HCT116 (cell line): ENCODE measurements at regions not wholly inside any gene's neighbourhood (a gene's known extent, or its start where the extent isn't known, plus 50 kb on each side); places are given as distances from the start of the nearest gene placed in this dataset.

Experiments
- ATAC-seq: fragments of 200-7000 bp; cut with Tn5 transposase; 2 replicates; pipeline ENCODE4 v1.9.1; 2020; ENCODE audit warnings: mild to moderate bottlenecking, moderate library complexity
- BruUV-seq: library from RNA; stranded (reverse); fragments of 400-500 nt; replicated peaks from 2 replicates; lab custom pipeline; 2021; lab: Mats Ljungman, UMichigan
- CTCF ChIA-PET: fragments of 300-600 bp; sonication (Branson Sonifier 250); formaldehyde crosslinking; loops from one replicate; lab custom pipeline; 2021; ENCODE audit warnings: antibody characterized with exemption; lab: Charles Lee
- POLR2A ChIA-PET: fragments of 300-600, 350-600 bp; sonication (Branson Sonifier 250); formaldehyde crosslinking; loops from one replicate; lab custom pipeline; 2021; ENCODE audit warnings: antibody characterized with exemption; lab: Charles Lee
- RAD21 ChIA-PET, 2 experiments: fragments of 300-600 bp; sonication (Branson Sonifier 250); formaldehyde crosslinking; loops; one replicate each; lab custom pipeline; 2023; ENCODE audit warnings: low total read pairs in 2 of 2; ENCODE audit not compliant: uncharacterized antibody in 2 of 2, unreplicated experiment in 2 of 2, low non-redundant PET in 1 of 2; lab: Charles Lee
- DNase-seq: peaks from one replicate; pipeline ENCODE4 v3.0.0-alpha.2; 2010; ENCODE audit warnings: low read depth, low spot score
- H2AFZ ChIP-seq: fragments of 200-600 bp; shearing (Covaris generic), sonication (generic); 2 replicates; pipeline ENCODE4 v1.6.1; 2017; ENCODE audit warnings: low read depth, mixed run types, mixed read lengths, antibody characterized with exemption, low read length; ENCODE audit not compliant: poor library complexity, severe bottlenecking
- H3K27ac ChIP-seq: 2 replicates; pipeline ENCODE4 v1.5.1; 2012; ENCODE audit warnings: low read depth, low read length
- H3K27me3 ChIP-seq: fragments of 200-600 bp; sonication (generic); 2 replicates; pipeline ENCODE4 v1.6.1; 2016; ENCODE audit warnings: mixed run types, low read length, mixed read lengths; ENCODE audit not compliant: insufficient read depth
- H3K36me3 ChIP-seq, 2 experiments: fragments of 200-500 bp in 1 of 2; fragments of 200-600 bp in 1 of 2; sonication (Bioruptor generic) in 1 of 2; sonication (generic) in 1 of 2; 2 replicates each; pipeline versions ENCODE4 v1.5.1 to v1.6.1; 2014 to 2016; ENCODE audit warnings: low read length in 2 of 2, inconsistent platforms in 1 of 2, mixed read lengths in 1 of 2, mixed run types in 1 of 2; ENCODE audit not compliant: insufficient read depth in 2 of 2, control insufficient read depth in 1 of 2
- H3K4me1 ChIP-seq, 2 experiments: fragments of 200-600 bp in 1 of 2; sonication (generic) in 1 of 2; 2 replicates each; pipeline versions ENCODE4 v1.5.1 to v1.6.1; 2012 to 2017; ENCODE audit warnings: low read length in 2 of 2, inconsistent platforms in 1 of 2, mild to moderate bottlenecking in 1 of 2, mixed read lengths in 1 of 2, mixed run types in 1 of 2, moderate library complexity in 1 of 2; ENCODE audit not compliant: insufficient read depth in 2 of 2, control insufficient read depth in 1 of 2
- H3K4me2 ChIP-seq: fragments of 200-600 bp; sonication (generic); 2 replicates; pipeline ENCODE4 v1.6.1; 2017; ENCODE audit warnings: mixed run types, low read length, mixed read lengths
- H3K4me3 ChIP-seq, 2 experiments: fragments of 200-600 bp in 1 of 2; sonication (generic) in 1 of 2; replicated peaks in 1 of 2; 2 replicates each; pipeline ENCODE4 v1.5.1; 2011 to 2016; ENCODE audit warnings: low read length in 2 of 2, control low read depth in 1 of 2, low read depth in 1 of 2, mild to moderate bottlenecking in 1 of 2, mixed read lengths in 1 of 2, mixed run types in 1 of 2
- H3K79me2 ChIP-seq: fragments of 200-600 bp; sonication (generic); 2 replicates; pipeline ENCODE4 v1.6.1; 2017; ENCODE audit warnings: mild to moderate bottlenecking, mixed run types, low read length, moderate library complexity, mixed read lengths; ENCODE audit not compliant: insufficient read depth
- H3K9ac ChIP-seq: fragments of 200-600 bp; sonication (generic); 2 replicates; pipeline ENCODE4 v1.6.1; 2016; ENCODE audit warnings: low read length, mixed read lengths
- H3K9me2 ChIP-seq: fragments of 200-600 bp; sonication (generic), shearing (Covaris generic); 2 replicates; pipeline ENCODE4 v1.6.1; 2017; ENCODE audit warnings: mixed run types, mild to moderate bottlenecking, moderate library complexity; ENCODE audit not compliant: insufficient read depth
- H3K9me3 ChIP-seq, 2 experiments: fragments of 200-500 bp in 1 of 2; fragments of 200-600 bp in 1 of 2; sonication (Bioruptor generic) in 1 of 2; sonication (generic) in 1 of 2; 2 replicates each; pipeline ENCODE4 v1.6.1; 2014 to 2017; ENCODE audit warnings: low read length in 2 of 2, mixed read lengths in 2 of 2, inconsistent platforms in 1 of 2, low read depth in 1 of 2, mild to moderate bottlenecking in 1 of 2, mixed run types in 1 of 2, moderate library complexity in 1 of 2; ENCODE audit not compliant: control insufficient read depth in 1 of 2, insufficient read depth in 1 of 2
- H4K20me1 ChIP-seq: fragments of 200-600 bp; sonication (generic), shearing (Covaris generic); 2 replicates; pipeline ENCODE4 v1.6.1; 2017; ENCODE audit warnings: mixed run types, mild to moderate bottlenecking, moderate library complexity; ENCODE audit not compliant: insufficient read depth
- CBX3 ChIP-seq: IDR thresholded peaks from 2 replicates; pipeline ENCODE4 v1.6.1; 2012; ENCODE audit warnings: low read depth
- ELF1 ChIP-seq: IDR thresholded peaks from 2 replicates; pipeline ENCODE4 v1.6.1; 2012; ENCODE audit warnings: low read depth, borderline replicate concordance
- FOSL1 ChIP-seq: IDR thresholded peaks from 2 replicates; pipeline ENCODE4 v1.6.1; 2012; ENCODE audit warnings: low read depth
- MAX ChIP-seq: IDR thresholded peaks from 2 replicates; pipeline ENCODE4 v1.6.1; 2012
- POLR2A ChIP-seq: IDR thresholded peaks from 2 replicates; pipeline ENCODE4 v1.7.0; 2011; ENCODE audit warnings: borderline replicate concordance; ENCODE audit not compliant: insufficient read depth, insufficient read length; ENCODE audit errors: extremely low read depth
- RAD21 ChIP-seq: IDR thresholded peaks from 2 replicates; pipeline ENCODE4 v1.6.1; 2012; ENCODE audit warnings: low read depth, mild to moderate bottlenecking
- SP1 ChIP-seq: IDR thresholded peaks from 2 replicates; pipeline ENCODE4 v1.6.1; 2012; ENCODE audit warnings: low read depth
- SRF ChIP-seq: IDR thresholded peaks from 2 replicates; pipeline ENCODE4 v1.6.1; 2012; ENCODE audit warnings: low read depth
- TCF7L2 ChIP-seq: IDR thresholded peaks from 2 replicates; pipeline ENCODE4 v1.7.0; 2011; ENCODE audit warnings: borderline replicate concordance, inconsistent platforms; ENCODE audit not compliant: insufficient read depth, insufficient read length; ENCODE audit errors: extremely low read depth
- YY1 ChIP-seq: IDR thresholded peaks from 2 replicates; pipeline ENCODE4 v1.6.1; 2011; ENCODE audit warnings: low read length, low read depth, moderate library complexity, mild to moderate bottlenecking; ENCODE audit not compliant: insufficient replicate concordance; ENCODE audit errors: extremely low read depth
- ZBTB33 ChIP-seq: IDR thresholded peaks from 2 replicates; pipeline ENCODE4 v1.6.1; 2011; ENCODE audit warnings: mild to moderate bottlenecking, low read length, moderate library complexity; ENCODE audit not compliant: insufficient replicate concordance; ENCODE audit errors: extremely low read depth
- ZFX ChIP-seq: fragments of 450-650 bp; IDR thresholded peaks from 2 replicates; pipeline ENCODE4 v1.6.1; 2017
- intact Hi-C: fragments of 100-400 bp; cut with micrococcal nuclease; formaldehyde crosslinking; loops from 2 replicates; pipeline ENCODE4 v1.10.0; 2022
- TF ChIP-seq, protein P1 (sequence below): IDR thresholded peaks from 2 replicates; pipeline ENCODE4 v1.6.1; 2012; ENCODE audit warnings: low read depth
- TF ChIP-seq, protein P2 (sequence below): IDR thresholded peaks from 2 replicates; pipeline ENCODE4 v1.6.1; 2012

GRCh38 chr3:1469248-1469647, 376.4 kb downstream of the CNTN6 start:
- Histone ChIP-seq H3K9me3 (peaks cover 3 to 13% of the 10 kb centered on the region in 2 experiments; a peak in 2 of 4 replicates), H3K4me1 (no peaks in the 10 kb centered on the region), H3K4me3 (no peak overlapping the region), H3K9me2 (no peaks in the 10 kb centered on the region), H3K27ac (no peak overlapping the region), H3K9ac (no peak overlapping the region), H3K79me2 (no peaks in the 10 kb centered on the region), H4K20me1 (no peaks in the 10 kb centered on the region), H3K4me2 (no peak overlapping the region), H2AFZ (no peak overlapping the region), H3K27me3 (no peaks in the 10 kb centered on the region), H3K36me3 (no peaks in the 10 kb centered on the region)
- no peak for TF ChIP-seq ELF1
- no peak for TF ChIP-seq ZFX
- no peak for TF ChIP-seq SP1
- POLR2A ChIA-PET: no interaction called here
- RAD21 ChIA-PET: no interaction called here
- CTCF ChIA-PET: no interaction called here
- BruUV-seq: no TSS peak
- DNase-seq (no peak), ATAC-seq (no peak)
- intact Hi-C loops: no loop called here

- CTCF ChIA-PET: no interaction called here
- Histone ChIP-seq H3K4me2 (no peak overlapping the region), H3K79me2 (no peaks in the 10 kb centered on the region), H3K27ac (no peak overlapping the region), H4K20me1 (no peaks in the 10 kb centered on the region), H3K9ac (no peak overlapping the region), H3K4me1 (no peaks in the 10 kb centered on the region), H2AFZ (no peak overlapping the region), H3K9me3 (peaks cover 3 to 13% of the 10 kb centered on the region in 2 experiments; a peak in 2 of 4 replicates), H3K4me3 (no peak overlapping the region), H3K27me3 (no peaks in the 10 kb centered on the region), H3K9me2 (no peaks in the 10 kb centered on the region), H3K36me3 (no peaks in the 10 kb centered on the region)
- DNase-seq (no peak), ATAC-seq (no peak)
- no TSS peak for BruUV-seq
- TF ChIP-seq CBX3 (no peak), MAX (no peak), SRF (no peak), RAD21 (no peak), SP1 (no peak), ZBTB33 (no peak), FOSL1 (no peak), TCF7L2 (no peak), YY1 (no peak), ZFX (no peak), POLR2A (no peak)
- TF ChIP-seq, protein P1, sequence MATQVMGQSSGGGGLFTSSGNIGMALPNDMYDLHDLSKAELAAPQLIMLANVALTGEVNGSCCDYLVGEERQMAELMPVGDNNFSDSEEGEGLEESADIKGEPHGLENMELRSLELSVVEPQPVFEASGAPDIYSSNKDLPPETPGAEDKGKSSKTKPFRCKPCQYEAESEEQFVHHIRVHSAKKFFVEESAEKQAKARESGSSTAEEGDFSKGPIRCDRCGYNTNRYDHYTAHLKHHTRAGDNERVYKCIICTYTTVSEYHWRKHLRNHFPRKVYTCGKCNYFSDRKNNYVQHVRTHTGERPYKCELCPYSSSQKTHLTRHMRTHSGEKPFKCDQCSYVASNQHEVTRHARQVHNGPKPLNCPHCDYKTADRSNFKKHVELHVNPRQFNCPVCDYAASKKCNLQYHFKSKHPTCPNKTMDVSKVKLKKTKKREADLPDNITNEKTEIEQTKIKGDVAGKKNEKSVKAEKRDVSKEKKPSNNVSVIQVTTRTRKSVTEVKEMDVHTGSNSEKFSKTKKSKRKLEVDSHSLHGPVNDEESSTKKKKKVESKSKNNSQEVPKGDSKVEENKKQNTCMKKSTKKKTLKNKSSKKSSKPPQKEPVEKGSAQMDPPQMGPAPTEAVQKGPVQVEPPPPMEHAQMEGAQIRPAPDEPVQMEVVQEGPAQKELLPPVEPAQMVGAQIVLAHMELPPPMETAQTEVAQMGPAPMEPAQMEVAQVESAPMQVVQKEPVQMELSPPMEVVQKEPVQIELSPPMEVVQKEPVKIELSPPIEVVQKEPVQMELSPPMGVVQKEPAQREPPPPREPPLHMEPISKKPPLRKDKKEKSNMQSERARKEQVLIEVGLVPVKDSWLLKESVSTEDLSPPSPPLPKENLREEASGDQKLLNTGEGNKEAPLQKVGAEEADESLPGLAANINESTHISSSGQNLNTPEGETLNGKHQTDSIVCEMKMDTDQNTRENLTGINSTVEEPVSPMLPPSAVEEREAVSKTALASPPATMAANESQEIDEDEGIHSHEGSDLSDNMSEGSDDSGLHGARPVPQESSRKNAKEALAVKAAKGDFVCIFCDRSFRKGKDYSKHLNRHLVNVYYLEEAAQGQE: no peak
- TF ChIP-seq, protein P2, sequence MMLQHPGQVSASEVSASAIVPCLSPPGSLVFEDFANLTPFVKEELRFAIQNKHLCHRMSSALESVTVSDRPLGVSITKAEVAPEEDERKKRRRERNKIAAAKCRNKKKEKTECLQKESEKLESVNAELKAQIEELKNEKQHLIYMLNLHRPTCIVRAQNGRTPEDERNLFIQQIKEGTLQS: no peak
- intact Hi-C loops: no loop called here
- RAD21 ChIA-PET: no interaction called here
- POLR2A ChIA-PET: no interaction called here
Measured at GRCh38 chr3:1469687-1470086, 376.9 kb downstream of the CNTN6 start.
